Epithelial cell of esophagus (primary cell): ENCODE measurements at regions not wholly inside any gene's neighbourhood (a gene's known extent, or its start where the extent isn't known, plus 50 kb on each side); places are given as distances from the start of the nearest gene placed in this dataset.

ENCODE experiments used
- DNase-seq: peaks from one replicate; pipeline ENCODE4 v3.0.0; 2010; ENCODE audit warnings: low read depth
- H3K4me3 ChIP-seq: 2 replicates; pipeline ENCODE4 v1.5.1; 2011; ENCODE audit warnings: mild to moderate bottlenecking, low read length, control low read depth
- CTCF ChIP-seq: IDR thresholded peaks from 2 replicates; pipeline ENCODE4 v1.5.1; 2011; ENCODE audit warnings: low read depth, mild to moderate bottlenecking, low read length, control low read depth, inconsistent platforms; ENCODE audit not compliant: insufficient read depth; ENCODE audit errors: missing control alignments

- TF ChIP-seq CTCF: no peak
- H3K4me3 ChIP-seq: no peak overlapping the region
- no peak for DNase-seq
Measured at GRCh38 chr12:74985986-74986319, 223.7 kb downstream of the KCNC2 start.

GRCh38 chr12:74988156-74988555 lies 221.5 kb downstream of the KCNC2 start:
- no peak for DNase-seq
- no peak overlapping the region for H3K4me3 ChIP-seq
- TF ChIP-seq CTCF: no peak
